Esophagus squamous epithelium (tissue), 4 donors: ENCODE measurements at regions not wholly inside any gene's neighbourhood (a gene's known extent, or its start where the extent isn't known, plus 50 kb on each side); places are given as distances from the start of the nearest gene placed in this dataset.

Experiments
- POLR2A ChIP-seq, 4 donors: fragments of 450-650 bp; IDR thresholded peaks; one replicate each; pipeline ENCODE4 v1.6.1; 2017; ENCODE audit warnings: antibody characterized with exemption in 4 of 4, mild to moderate bottlenecking in 4 of 4, moderate library complexity in 3 of 4
- TF ChIP-seq, protein P1 (sequence below), 6 experiments: fragments of 450-650 bp in 4 of 6; fragments of 200-600 bp in 2 of 6; sonication (generic) in 2 of 6; IDR thresholded peaks; one replicate each; pipeline ENCODE4 v1.5.1; 2016 to 2019; ENCODE audit warnings: antibody characterized with exemption in 6 of 6, mild to moderate bottlenecking in 4 of 6, moderate library complexity in 4 of 6

DNA sequence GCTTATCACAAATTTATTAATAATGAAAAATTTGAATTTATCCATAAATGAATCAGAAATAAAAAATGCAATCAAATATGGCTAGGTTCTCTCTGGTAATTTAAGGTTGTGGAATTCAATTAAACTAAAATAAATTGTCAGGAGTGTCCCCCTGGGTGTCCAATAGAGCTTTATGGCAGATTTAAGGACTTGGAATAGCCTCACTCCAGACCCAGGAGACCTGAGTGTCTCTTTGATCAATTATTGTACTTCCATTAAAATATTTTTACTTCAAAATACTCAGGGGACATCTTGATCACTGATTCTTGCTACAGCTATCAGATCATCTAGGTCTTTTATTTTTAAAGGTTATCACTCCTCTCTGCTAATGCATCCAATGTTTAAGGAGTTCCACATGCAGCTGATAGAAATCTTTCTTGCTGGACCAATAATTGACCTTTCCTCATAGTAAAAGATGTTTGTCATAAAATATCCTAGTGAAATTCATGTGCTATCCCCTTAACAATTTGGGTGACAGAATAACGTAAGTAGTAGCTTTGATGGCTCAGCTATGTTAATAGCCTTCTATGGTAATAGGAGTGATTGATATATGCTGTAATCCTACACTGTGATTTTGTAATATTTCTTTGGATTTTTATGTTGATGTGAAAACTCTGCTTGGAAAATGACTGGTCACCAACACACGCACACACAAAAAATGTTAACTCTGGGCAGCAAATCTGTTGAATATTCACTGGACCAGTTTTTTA lies 395.3 kb downstream of the NYAP2 start:
- TF ChIP-seq POLR2A (IDR thresholded peaks at IDR 0.05) = no peak
- TF ChIP-seq, protein P1, sequence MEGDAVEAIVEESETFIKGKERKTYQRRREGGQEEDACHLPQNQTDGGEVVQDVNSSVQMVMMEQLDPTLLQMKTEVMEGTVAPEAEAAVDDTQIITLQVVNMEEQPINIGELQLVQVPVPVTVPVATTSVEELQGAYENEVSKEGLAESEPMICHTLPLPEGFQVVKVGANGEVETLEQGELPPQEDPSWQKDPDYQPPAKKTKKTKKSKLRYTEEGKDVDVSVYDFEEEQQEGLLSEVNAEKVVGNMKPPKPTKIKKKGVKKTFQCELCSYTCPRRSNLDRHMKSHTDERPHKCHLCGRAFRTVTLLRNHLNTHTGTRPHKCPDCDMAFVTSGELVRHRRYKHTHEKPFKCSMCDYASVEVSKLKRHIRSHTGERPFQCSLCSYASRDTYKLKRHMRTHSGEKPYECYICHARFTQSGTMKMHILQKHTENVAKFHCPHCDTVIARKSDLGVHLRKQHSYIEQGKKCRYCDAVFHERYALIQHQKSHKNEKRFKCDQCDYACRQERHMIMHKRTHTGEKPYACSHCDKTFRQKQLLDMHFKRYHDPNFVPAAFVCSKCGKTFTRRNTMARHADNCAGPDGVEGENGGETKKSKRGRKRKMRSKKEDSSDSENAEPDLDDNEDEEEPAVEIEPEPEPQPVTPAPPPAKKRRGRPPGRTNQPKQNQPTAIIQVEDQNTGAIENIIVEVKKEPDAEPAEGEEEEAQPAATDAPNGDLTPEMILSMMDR (IDR thresholded peaks at IDR 0.05) = no peak
